ENCODE measurements at regions not wholly inside any gene's neighbourhood (a gene's known extent, or its start where the extent isn't known, plus 50 kb on each side); places are given as distances from the start of the nearest gene placed in this dataset.

DNA sequence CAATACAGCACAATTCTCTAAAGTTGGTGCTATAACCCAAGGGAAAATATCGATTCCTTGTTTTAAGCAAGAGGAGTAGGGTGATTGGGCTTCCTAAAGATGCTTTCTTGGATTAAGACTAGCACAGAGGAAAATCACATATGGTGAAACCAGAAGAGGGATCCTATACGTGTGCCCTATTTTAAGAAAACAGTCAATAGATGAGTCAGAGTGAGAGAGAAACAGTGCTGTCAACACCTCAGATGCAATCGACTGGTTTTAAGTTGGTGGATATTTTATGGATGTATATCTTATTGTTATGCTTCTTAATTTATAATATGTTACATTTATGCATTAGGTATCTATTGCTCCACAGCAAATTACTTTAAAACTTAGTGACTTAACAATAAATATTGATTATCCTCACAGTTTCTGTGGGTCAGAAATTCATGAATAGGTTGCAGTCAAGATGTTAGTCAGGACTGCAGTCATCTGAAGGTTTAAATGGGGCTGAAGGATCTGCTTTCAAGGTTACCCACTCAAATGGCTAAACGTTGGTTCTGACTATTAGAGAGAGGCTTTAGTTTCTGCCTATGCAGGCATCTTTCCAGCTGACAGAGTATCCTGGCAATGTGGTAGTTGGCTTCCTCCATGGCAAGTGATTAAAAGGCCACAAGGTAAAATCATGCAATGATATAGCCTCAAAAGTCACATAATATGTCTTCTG lies 61.6 kb upstream of the DEPDC1 start (continued):
- no peak for TF ChIP-seq ZBTB33 (IDR thresholded peaks at IDR 0.05)
- TF ChIP-seq FOXA2 (IDR thresholded peaks at IDR 0.05) = no peak
- TF ChIP-seq HNF4G (IDR thresholded peaks at IDR 0.05) = no peak
- no peak for TF ChIP-seq NR2F2 (IDR thresholded peaks at IDR 0.05)
- TF ChIP-seq, protein P1, sequence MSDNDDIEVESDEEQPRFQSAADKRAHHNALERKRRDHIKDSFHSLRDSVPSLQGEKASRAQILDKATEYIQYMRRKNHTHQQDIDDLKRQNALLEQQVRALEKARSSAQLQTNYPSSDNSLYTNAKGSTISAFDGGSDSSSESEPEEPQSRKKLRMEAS (IDR thresholded peaks at IDR 0.05) = no peak
- TF ChIP-seq RXRA (IDR thresholded peaks at IDR 0.05) = no peak

- no peaks in the 10 kb centered on the region for H3K4me1 ChIP-seq (ENCODE audit: control insufficient read depth in 4 of 4, insufficient read depth in 4 of 4, low read length in 3 of 4)
- no peak overlapping the region for H3K27ac ChIP-seq (ENCODE audit: low read depth in 1 of 2, low read length in 2 of 2)
- H3K36me3 ChIP-seq (ENCODE audit: control insufficient read depth in 4 of 4, insufficient read depth in 3 of 4, low read depth in 1 of 4, low read length in 3 of 4) = no peaks in the 10 kb centered on the region
- no peak overlapping the region for H3K9ac ChIP-seq (ENCODE audit: low read depth in 1 of 2, low read length in 2 of 2)
- no peak for DNase-seq (ENCODE audit: low spot score)
- 37% methylated on average over 4 of the region's 4 CpGs for WGBS
- no peak for TF ChIP-seq TAF1 (conservative IDR thresholded peaks at IDR 0.05)
- TF ChIP-seq RXRA (IDR thresholded peaks at IDR 0.05) = no peak
- TF ChIP-seq HNF4G (IDR thresholded peaks at IDR 0.05) = no peak
- no peak for TF ChIP-seq CTCF (IDR thresholded peaks at IDR 0.05; ENCODE audit: low read depth, low read length, missing input control)
- no peak for TF ChIP-seq FOXA2 (IDR thresholded peaks at IDR 0.05)
- TF ChIP-seq GABPA (IDR thresholded peaks at IDR 0.05 in 1 of 2, conservative IDR thresholded peaks at IDR 0.05 in 1 of 2) = no peak
- no peak for TF ChIP-seq YY1 (IDR thresholded peaks at IDR 0.05)
- no peak for TF ChIP-seq JUND (IDR thresholded peaks at IDR 0.05)
- TF ChIP-seq ATF3 (IDR thresholded peaks at IDR 0.05) = no peak
- no peak for TF ChIP-seq EGR1 (IDR thresholded peaks at IDR 0.05; ENCODE audit: low read depth in 2 of 2)
- no peak for TF ChIP-seq RAD21 (IDR thresholded peaks at IDR 0.05)
- TF ChIP-seq FOXA1 (IDR thresholded peaks at IDR 0.05) = no peak
- no peak for TF ChIP-seq ZBTB33 (IDR thresholded peaks at IDR 0.05)
- no peak for TF ChIP-seq NR2F2 (IDR thresholded peaks at IDR 0.05)
- no peak for TF ChIP-seq HNF4A (conservative IDR thresholded peaks at IDR 0.05)
- H3K4me3 ChIP-seq (ENCODE audit: low read depth in 1 of 3, low read length in 3 of 3) = no peak overlapping the region
- H3K27me3 ChIP-seq (ENCODE audit: control insufficient read depth in 4 of 4, insufficient read depth in 4 of 4, low read length in 3 of 4) = no peaks in the 10 kb centered on the region
- no peaks in the 10 kb centered on the region for H3K9me3 ChIP-seq (ENCODE audit: control insufficient read depth in 4 of 4, low read length in 3 of 4)
These were observed 69.0 kb upstream of the DEPDC1 start for GRCh38 chr1:68565923-68566322.
